T-helper 1 cell treated with Interleukin-12 subunit alpha and Interleukin-12 subunit beta and Interleukin-4 antibody, amounts not matched to agents 30 ng/mL and 1 ng/mL, for 36 hours (primary cell): ENCODE measurements at regions not wholly inside any gene's neighbourhood (a gene's known extent, or its start where the extent isn't known, plus 50 kb on each side); places are given as distances from the start of the nearest gene placed in this dataset.
"Not testable (repeated sequence)": the region's sequence is repeated elsewhere in the genome, so short reads cannot be mapped to it uniquely, and the experiment has no call there.

Experiments
- intact Hi-C: fragments of 100-400 bp; cut with micrococcal nuclease; formaldehyde crosslinking; loops from one replicate; pipeline ENCODE4 v1.15.1; 2024

DNA sequence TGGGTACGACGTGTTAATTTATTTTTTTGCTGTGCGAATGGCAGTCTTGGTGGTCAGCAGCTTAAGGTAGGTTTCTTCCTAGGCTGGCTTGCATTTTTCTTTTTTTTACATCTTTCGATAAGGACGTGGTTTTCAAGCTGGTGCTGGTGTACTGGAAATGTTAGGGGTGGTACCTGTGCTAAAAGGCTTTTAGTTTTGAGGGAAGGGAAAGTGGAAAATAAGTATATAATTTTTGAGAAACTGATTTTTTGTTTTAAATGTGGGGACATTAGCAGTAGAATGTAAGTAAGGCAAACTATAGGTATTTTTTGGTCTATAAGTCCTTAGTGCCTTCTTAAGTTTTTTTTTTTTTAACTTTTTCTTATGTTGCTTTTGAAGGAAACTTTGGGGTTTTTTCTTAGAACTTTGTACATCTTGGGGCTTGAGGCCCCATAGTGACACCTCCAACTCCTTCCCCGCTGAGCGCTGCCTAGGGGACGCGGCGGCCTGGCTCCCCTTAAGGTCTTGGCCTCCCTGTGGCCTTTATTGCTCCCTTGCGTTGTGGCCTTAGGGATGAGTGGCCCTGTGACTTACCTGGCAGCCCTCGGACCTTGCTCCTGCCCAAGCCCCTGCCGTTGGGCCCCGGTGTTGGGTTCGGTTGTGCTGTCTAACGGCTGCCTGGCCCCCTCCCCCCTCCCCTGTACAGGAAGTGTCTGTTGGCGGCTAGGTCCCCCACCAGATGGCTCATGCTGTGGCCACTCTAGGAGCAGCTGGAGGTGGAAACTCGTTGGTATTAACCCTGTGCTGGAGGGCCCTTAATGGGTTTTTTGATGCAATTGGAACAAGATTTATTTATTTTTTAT lies 88.0 kb upstream of the RPRML start:
- intact Hi-C loops: loop anchor here (1.0 to 10.0 kb wide), 6 partner anchors 33 to 258 kb away; partner anchors contain the start of genes CDC27, EFCAB13 and GOSR2

DNA sequence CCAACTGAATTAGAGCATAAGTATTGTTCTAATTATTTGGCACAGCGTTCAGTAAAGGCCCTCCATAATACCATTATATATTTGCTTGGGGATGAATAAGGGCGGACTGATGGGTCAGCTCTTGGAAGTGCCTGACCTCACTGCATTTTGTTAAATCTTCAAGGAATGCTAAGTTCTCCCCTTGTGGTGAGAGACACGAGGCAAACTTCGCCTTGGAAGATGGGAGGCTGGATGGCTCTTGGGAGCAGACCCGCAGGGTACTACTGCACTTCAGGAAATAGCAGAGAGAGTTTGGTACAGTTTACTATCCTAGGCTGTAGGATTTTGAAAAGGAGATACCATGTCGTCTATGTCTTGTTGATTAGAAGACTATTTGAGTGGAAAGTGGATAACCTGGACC lies 87.0 kb upstream of the RPRML start:
- intact Hi-C loops: loop anchor here (2.0 to 10.0 kb wide), 3 partner anchors 123 to 259 kb away; partner anchors contain the start of genes CDC27 and EFCAB13

DNA sequence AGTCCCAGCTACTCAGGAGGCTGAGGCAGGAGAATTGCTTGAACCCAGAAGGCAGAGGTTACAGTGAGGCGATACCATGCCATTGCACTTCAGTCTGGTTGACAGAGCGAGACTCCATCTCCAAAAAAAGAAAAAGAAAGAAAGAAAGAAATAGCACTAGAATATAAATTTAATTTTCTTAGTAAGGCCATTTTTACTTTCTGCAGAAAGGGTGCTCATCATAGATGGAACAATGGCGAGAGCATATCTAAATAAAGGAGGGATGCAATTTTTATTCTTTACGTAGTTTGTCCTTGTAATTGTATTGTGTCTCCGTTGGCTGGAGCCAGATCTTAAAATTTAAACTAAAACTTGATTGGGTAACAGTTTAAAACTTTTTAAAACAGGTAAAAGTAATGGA lies 85.6 kb upstream of the RPRML start:
- intact Hi-C loops: loop anchor here (5.0 to 10.0 kb wide), 2 partner anchors 122 to 260 kb away; partner anchors contain the start of gene EFCAB13

DNA sequence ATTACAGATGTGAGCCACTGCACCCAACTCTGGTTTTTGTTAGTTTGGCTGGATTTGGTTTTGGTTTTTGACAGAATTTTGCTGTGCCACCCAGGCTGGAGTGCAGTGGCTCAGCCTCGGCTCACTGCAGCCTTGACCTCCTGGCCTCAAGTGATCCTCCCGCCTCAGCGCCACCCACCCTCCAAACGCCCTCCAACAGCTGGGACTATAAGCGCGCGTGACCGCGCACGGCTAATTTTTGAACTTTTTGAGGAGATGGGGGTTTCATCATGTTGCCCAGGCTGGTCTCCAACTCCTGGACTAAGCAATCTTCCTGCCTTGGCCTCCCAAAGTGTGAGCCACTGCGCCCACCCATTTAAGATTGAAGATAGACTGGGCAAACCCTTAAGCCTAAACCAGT lies 84.4 kb upstream of the RPRML start:
- intact Hi-C loops: loop anchor here (10.0 kb wide), 1 partner anchor 261 kb away; the partner anchor contains the start of gene EFCAB13

DNA sequence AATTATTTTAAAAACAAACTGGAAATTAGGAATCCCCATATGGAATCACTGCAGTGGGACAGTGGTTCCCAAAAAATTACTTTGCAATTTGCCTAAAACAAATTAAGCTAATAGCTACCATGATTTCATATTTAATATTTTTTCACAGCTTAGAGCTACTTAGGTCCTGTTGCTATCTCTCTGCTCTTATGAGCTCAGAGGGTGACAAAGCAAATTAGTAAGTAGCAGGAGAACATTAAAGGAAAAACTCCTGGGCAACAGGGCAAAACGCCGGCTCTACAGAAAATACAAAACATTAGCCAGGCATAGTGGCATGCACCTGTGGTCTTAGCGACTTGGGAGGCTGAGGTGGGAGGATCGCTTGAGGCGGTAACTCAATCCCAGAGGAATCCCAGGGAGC lies 83.8 kb upstream of the RPRML start:
- intact Hi-C loops: loop anchor here (10.0 kb wide), 1 partner anchor 262 kb away; the partner anchor contains the start of gene EFCAB13

DNA sequence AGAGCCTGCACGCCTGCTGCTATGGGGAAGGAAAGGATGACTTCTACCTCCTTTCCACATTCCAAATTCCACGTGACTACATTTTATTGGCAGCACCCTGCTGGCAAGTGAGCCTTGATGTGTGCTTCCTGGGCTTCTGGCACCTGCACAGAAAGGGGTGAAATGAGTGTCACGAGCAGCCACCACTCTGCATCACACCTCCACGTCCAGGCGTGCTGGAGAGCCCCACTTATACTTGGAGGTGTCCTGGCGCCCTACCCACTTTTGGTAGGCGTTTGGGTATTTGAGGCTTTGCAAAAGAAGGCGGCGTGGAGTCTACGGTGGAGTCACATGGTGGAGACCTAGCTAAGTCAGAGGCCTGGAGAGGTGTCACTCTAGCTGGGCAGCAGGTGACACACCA lies 81.0 kb upstream of the RPRML start:
- intact Hi-C loops: loop anchor here (10.0 kb wide), 1 partner anchor 265 kb away; the partner anchor contains the start of gene EFCAB13

DNA sequence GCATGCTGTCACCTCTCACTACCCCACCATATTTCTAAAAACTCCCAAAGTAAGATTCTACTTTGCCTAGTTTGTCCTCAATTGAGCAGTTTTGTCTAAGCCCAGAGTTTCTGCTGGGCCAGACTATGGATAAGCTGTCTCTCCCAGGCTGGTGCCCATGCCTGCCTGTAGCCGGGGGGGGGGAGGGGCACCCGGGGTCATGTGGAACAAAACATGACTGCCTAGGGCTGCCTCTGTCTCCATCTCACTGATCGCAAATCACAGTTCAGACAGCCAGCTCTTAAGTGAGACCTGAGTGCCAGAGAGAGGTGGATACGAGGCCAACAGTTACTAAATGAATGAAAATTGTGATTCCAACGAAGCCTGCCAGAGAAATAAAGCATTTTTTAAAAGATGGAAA lies 78.8 kb upstream of the RPRML start:
- intact Hi-C loops: no loop called here

DNA sequence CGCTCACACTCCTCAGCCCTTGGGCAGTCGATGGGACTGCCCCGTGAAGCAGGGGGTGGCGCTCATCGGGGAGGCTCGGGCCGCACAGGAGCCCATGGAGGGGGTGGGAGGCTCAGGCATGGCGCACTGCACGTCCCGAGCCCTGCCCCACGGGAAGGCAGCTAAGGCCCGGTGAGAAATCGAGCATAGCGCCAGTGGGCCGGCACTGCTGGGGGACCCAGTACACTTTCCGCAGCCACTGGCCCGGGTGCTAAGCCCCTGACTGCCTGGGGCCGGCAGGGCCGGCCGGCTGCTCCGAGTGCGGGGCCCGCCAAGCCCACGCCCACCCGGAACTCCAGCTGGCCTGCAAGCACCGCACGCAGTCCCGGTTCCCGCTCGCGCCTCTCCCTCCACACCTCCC lies 78.2 kb upstream of the RPRML start:
- intact Hi-C loops: not testable (repeated sequence)

DNA sequence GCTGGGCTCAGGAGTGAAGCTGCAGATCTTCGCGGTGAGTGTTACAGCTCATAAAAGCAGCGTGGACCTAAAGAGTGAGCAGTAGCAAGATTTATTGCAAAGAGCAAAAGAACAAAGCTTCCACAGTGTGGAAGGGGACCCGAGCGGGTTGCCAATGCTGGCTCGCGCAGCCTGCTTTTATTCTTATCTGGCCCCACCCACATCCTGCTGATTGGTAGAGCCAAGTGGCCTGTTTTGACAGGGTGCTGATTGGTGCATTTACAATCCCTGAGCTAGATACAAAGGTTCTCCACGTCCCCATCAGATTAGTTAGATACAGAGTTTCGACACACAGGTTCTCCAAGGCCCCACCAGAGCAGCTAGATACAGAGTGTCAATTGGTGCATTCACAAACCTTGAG lies 77.6 kb upstream of the RPRML start:
- intact Hi-C loops: not testable (repeated sequence)
